Lower leg skin (tissue), 4 donors: ENCODE measurements at regions not wholly inside any gene's neighbourhood (a gene's known extent, or its start where the extent isn't known, plus 50 kb on each side); places are given as distances from the start of the nearest gene placed in this dataset.

Experiments used
- DNase-seq, 2 donors: peaks; one replicate each; pipeline ENCODE4 v3.0.0-alpha.2; 2019; ENCODE audit warnings: low spot score in 2 of 2
- H3K4me3 ChIP-seq: fragments of 200-600 bp; sonication (generic); 2 replicates; pipeline ENCODE4 v1.5.1; 2017; ENCODE audit warnings: mild to moderate bottlenecking, low read depth; ENCODE audit not compliant: poor library complexity, severe bottlenecking
- POLR2A ChIP-seq, 2 donors: fragments of 450-650 bp; IDR thresholded peaks; one replicate each; pipeline ENCODE4 v1.6.1; 2016 to 2017; ENCODE audit warnings: antibody characterized with exemption in 2 of 2, mild to moderate bottlenecking in 1 of 2, moderate library complexity in 1 of 2
- WGBS, 2 donors: methylation state at CpG; one replicate each; pipeline ENCODE4 v1.1.5; 2018; 5-methylcytosine and 5-hydroxymethylcytosine counted together
- intact Hi-C: fragments of 100-400 bp; cut with DNase I; formaldehyde crosslinking; loops from one replicate; pipeline ENCODE4 v1.15.0; 2023; ENCODE audit warnings: low total_unique reads
- TF ChIP-seq, protein P1 (sequence below), 3 donors: fragments of 450-650 bp; IDR thresholded peaks; one replicate each; pipeline ENCODE4 v1.5.1; 2016; ENCODE audit warnings: antibody characterized with exemption in 3 of 3, mild to moderate bottlenecking in 3 of 3, moderate library complexity in 2 of 3

DNA sequence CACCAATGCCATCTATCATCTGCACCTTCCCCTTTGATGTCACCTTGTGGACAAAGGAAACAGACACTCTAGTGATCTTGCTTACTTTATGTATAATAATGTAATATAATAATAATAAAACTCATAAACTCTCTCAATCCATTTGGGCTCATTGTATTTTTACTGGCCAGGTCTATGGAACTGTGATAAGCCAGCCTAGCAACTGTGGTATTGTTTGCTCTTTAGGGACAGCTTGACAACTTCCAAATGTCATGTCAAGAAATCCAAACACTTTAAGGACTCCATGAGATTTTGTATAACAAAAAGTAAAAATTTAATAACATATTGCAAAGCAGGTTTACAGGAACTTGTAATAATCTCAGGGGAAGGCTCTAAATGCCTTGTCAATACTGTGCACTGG lies 1163.4 kb upstream of the TMPRSS15 start:
- TF ChIP-seq POLR2A (IDR thresholded peaks at IDR 0.05), result no peak
- TF ChIP-seq, protein P1, sequence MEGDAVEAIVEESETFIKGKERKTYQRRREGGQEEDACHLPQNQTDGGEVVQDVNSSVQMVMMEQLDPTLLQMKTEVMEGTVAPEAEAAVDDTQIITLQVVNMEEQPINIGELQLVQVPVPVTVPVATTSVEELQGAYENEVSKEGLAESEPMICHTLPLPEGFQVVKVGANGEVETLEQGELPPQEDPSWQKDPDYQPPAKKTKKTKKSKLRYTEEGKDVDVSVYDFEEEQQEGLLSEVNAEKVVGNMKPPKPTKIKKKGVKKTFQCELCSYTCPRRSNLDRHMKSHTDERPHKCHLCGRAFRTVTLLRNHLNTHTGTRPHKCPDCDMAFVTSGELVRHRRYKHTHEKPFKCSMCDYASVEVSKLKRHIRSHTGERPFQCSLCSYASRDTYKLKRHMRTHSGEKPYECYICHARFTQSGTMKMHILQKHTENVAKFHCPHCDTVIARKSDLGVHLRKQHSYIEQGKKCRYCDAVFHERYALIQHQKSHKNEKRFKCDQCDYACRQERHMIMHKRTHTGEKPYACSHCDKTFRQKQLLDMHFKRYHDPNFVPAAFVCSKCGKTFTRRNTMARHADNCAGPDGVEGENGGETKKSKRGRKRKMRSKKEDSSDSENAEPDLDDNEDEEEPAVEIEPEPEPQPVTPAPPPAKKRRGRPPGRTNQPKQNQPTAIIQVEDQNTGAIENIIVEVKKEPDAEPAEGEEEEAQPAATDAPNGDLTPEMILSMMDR (IDR thresholded peaks at IDR 0.05), result no peak
- no peak for DNase-seq
- intact Hi-C loops, result no loop called here
- H3K4me3 ChIP-seq, result no peak overlapping the region

DNA sequence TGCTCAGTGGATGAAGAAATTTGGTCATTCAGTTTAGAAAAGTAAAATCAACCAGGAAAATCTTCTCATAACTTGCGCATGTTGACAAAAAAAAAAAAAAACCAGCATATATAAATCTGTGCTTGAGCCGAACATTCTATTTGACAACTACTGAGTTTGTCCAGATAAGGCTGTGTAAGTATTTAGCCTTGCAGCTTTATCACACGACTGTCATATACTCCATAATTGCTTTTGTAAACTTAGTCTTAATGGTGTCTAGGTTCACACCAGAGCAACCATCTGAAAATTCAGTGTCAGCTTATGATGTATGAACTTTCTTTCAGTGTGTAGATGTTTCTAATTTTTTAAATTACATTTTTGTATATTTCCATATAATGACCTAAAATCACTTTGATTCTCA lies 1173.8 kb upstream of the TMPRSS15 start:
- no peak for DNase-seq
- WGBS, 2 donors, result 84 to 86% methylated on average over 3 of the region's 3 CpGs
- no peak overlapping the region for H3K4me3 ChIP-seq
- TF ChIP-seq, protein P1 (IDR thresholded peaks at IDR 0.05), result no peak
- no peak for TF ChIP-seq POLR2A (IDR thresholded peaks at IDR 0.05)
- intact Hi-C loops, result loop anchor here (5.0 kb wide), 1 partner anchor 580 kb away; no protein-coding TSS in a partner anchor

DNA sequence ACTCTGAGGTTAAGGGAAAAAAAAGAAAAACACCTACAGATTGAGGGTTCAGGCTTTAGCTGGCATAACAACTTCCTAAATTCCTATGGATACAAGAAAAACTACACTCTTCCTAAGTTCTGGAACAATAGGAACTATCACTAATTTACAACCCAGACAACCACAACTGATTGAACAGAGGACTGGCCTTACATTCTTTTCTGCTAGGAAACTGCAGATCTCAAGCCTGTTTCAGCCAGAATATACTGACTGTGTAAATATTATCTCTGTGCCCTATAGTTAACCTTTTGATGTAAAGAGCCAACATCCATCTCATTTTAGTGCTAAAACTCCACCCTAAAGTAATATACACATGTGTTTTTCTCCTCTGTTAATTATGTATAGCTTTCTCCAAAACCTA lies 1186.5 kb upstream of the TMPRSS15 start:
- intact Hi-C loops, result no loop called here
- H3K4me3 ChIP-seq, result no peak overlapping the region
- TF ChIP-seq POLR2A (IDR thresholded peaks at IDR 0.05), result no peak
- TF ChIP-seq, protein P1 (IDR thresholded peaks at IDR 0.05), result no peak
- DNase-seq, result no peak

DNA sequence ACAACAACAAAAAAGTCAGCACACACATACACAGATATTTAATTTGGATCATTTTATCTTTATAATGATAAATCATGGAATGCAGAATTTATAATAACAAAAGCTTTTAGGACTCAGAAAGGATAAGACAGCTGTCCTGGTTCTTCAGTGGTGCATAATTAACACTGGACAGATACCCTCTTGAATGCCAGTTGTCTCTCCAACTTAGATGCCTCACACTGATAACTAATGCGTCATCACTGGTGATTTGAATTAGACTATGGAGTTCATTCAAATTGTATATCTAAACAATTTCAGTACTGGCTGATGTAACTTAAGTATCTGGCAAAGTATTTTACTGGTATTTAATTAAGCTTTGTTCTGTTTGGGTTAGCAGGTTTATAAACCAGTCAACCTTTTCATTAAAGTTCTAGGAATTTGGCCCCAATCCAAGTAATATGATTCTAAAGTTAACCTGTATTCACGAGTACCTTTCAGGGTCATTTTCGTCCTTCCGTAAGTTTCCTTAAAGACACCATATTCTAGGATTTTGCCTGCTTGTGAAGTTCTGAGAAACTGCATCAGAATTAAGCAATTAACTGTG lies 1199.5 kb upstream of the TMPRSS15 start:
- WGBS, 2 donors, result 68 to 70% methylated on average over 4 of the region's 4 CpGs
- no peak for DNase-seq
- H3K4me3 ChIP-seq, result no peak overlapping the region
- TF ChIP-seq, protein P1 (IDR thresholded peaks at IDR 0.05), result no peak
- no peak for TF ChIP-seq POLR2A (IDR thresholded peaks at IDR 0.05)
- intact Hi-C loops, result no loop called here

DNA sequence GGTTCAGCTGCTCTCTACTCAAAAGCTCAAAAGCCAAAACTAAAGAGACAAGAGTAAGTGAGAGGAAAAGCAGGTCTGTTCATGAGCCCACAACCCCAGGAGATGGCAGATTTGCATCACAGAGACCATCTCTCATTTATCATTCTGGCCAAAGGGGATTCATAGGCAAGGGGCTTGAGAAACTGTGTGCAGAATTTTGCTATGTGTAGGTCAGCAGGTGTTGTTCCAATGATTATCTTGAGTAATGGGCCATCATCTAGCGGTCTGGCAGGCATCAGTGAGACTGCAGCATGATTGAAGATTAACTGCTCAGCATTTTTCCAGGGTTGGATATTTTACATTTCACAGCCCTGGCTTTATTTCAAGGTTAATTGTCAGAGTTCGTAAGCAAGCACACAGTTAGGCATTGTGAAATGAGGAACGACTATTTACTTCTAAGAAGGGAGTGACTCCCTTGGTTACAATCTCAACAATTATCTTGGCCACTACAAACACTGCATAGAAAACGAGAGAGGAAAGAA lies 1204.6 kb upstream of the TMPRSS15 start:
- TF ChIP-seq, protein P1 (IDR thresholded peaks at IDR 0.05), result no peak
- no peak for TF ChIP-seq POLR2A (IDR thresholded peaks at IDR 0.05)
- WGBS, 2 donors, result 36 to 47% methylated on average over 4 of the region's 4 CpGs
- no peak overlapping the region for H3K4me3 ChIP-seq
- DNase-seq, result no peak
- intact Hi-C loops, result no loop called here

DNA sequence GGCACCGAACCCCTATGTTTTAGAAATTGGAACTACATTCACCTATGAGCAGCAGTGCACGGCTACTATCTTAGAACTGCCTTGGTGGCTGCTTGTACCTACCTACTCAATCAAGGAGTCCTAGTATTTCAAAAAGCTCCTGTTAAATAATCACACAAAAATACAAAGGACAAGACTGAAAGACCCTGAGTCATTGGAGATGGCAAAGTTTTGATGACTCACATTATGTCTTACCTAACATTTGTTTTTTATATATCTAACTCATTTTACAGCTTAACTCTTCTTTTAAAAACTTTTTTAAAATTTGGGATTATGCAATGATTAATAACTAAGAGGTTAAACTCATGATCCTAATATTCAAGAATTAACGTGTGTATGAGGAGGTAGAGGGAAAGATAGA lies 1206.0 kb upstream of the TMPRSS15 start:
- intact Hi-C loops, result no loop called here
- no peak overlapping the region for H3K4me3 ChIP-seq
- no peak for DNase-seq
- TF ChIP-seq, protein P1 (IDR thresholded peaks at IDR 0.05), result no peak
- no peak for TF ChIP-seq POLR2A (IDR thresholded peaks at IDR 0.05)
- whole genome bisulfite sequencing, 2 donors, result 76 to 80% methylated on average over 3 of the region's 3 CpGs
